CD4-positive, alpha-beta T cell treated with Interleukin-2 at 100 ng/mL for 4 hours (primary cell): ENCODE measurements at regions not wholly inside any gene's neighbourhood (a gene's known extent, or its start where the extent isn't known, plus 50 kb on each side); places are given as distances from the start of the nearest gene placed in this dataset.
"Not testable (repeated sequence)": the region's sequence is repeated elsewhere in the genome, so short reads cannot be mapped to it uniquely, and the experiment has no call there.

Source experiments
- DNase-seq: peaks from one replicate; pipeline ENCODE4 v3.0.0-alpha.2; 2020; ENCODE audit warnings: low spot score

- DNase-seq, result no peak
These were observed 269.9 kb downstream of the MED10 start for GRCh38 chr5:6108540-6108848.

GRCh38 chr5:6107675-6108539 lies 270.4 kb downstream of the MED10 start:
- no peak for DNase-seq

- DNase-seq, result no peak
These were observed 271.6 kb downstream of the MED10 start for GRCh38 chr5:6106756-6107155.

GRCh38 chr5:6105320-6105719 lies 273.0 kb downstream of the MED10 start:
- DNase-seq, result no peak

GRCh38 chr5:6096101-6096500 lies 282.2 kb downstream of the MED10 start:
- no peak for DNase-seq

- DNase-seq, result not testable (repeated sequence)
These were observed 284.2 kb downstream of the MED10 start for GRCh38 chr5:6094180-6094579.

GRCh38 chr5:6090838-6091237 lies 287.5 kb downstream of the MED10 start:
- DNase-seq, result no peak

GRCh38 chr5:6090079-6090654 lies 288.2 kb downstream of the MED10 start:
- DNase-seq, result no peak

- no peak for DNase-seq
These were observed 289.6 kb downstream of the MED10 start for GRCh38 chr5:6088706-6089105.

GRCh38 chr5:6087576-6087975 lies 290.8 kb downstream of the MED10 start:
- no peak for DNase-seq

GRCh38 chr5:6086871-6087270 lies 291.5 kb downstream of the MED10 start:
- DNase-seq, result no peak

GRCh38 chr5:6085341-6085860 lies 292.9 kb downstream of the MED10 start:
- DNase-seq, result no peak

GRCh38 chr5:6084836-6085235 lies 293.5 kb downstream of the MED10 start:
- no peak for DNase-seq

- DNase-seq, result no peak
These were observed 294.0 kb downstream of the MED10 start for GRCh38 chr5:6084376-6084775.

GRCh38 chr5:6083311-6083978 lies 294.9 kb downstream of the MED10 start:
- no peak for DNase-seq

GRCh38 chr5:6082685-6083084 lies 295.7 kb downstream of the MED10 start:
- DNase-seq, result no peak

- DNase-seq, result no peak
These were observed 296.6 kb downstream of the MED10 start for GRCh38 chr5:6081727-6082210.

- DNase-seq, result no peak
These were observed 297.2 kb downstream of the MED10 start for GRCh38 chr5:6080930-6081726.

GRCh38 chr5:6080436-6080835 lies 297.9 kb downstream of the MED10 start:
- no peak for DNase-seq

GRCh38 chr5:6078881-6079280 lies 299.5 kb downstream of the MED10 start:
- no peak for DNase-seq

GRCh38 chr5:6076341-6077239 lies 301.8 kb downstream of the MED10 start:
- DNase-seq, result no peak
